HG02870 (cell line): ENCODE measurements at regions not wholly inside any gene's neighbourhood (a gene's known extent, or its start where the extent isn't known, plus 50 kb on each side); places are given as distances from the start of the nearest gene placed in this dataset.

Source experiments
- ATAC-seq: cut with Tn5 transposase; IDR thresholded peaks from one replicate; pipeline ENCODE4 v1.9.1; 2021; ENCODE audit warnings: mild to moderate bottlenecking, moderate library complexity; ENCODE audit not compliant: unreplicated experiment

DNA sequence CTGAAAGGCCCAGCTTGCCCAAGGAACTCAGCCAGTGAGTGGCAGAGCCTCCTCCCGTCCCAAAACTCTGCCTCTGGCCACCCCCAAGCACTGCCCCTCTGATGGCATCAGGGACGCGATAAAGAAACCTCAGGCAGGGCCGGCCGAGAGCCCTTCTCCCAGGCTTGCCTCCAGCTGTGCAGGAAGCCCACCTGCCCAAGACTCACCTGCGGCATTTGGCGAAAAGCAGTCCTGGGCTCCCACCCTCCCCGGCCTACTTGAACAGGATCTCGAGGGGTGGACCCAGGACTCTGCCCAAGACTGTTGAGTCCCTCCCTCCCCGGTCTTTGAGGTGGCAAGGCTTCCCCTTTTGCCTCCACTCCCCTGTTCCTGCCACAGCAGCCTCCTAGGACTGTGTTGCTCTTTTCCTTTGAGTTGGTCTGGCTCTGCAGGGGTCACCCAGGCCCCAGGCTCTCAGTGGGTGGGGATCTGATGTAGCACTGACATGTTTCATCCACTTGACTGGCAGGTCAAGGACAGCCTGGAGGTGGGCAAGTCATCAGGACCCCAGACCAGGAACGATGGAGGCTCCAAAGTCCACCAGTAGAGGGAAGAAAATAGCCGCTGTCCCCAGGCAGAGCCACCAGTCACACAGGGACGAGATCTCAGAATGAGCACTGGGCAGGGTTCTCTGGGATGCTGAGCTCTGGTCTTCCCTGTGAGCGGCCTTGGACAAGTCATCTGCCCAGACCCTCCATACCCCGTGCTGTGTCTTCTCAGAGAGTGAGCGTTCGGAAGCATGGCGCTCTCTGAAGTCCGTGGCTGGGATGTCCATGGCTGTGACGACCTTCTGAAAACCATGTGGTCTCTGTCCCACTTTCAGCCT is 111.0 kb upstream of the TNRC6C start:
- ATAC-seq: no peak

DNA sequence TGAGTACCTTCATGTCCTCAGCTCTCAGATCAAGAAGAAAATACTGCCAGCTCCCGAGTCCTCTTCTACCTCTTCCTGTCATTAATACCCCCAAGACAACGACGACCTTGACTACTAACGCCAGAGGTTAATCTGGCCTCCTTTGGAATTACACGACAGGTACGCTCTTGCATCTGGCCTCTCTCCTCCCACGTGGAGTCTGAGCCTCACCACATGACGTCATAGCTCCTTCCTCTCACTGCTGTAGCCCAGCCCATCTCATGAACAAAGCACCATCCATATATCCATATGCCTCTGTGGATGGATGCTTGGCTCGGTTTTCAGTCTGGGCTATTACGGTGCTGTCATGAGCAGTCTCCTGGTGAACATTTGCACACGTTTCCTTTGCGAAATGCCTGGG is 110.2 kb upstream of the TNRC6C start:
- no peak for ATAC-seq

DNA sequence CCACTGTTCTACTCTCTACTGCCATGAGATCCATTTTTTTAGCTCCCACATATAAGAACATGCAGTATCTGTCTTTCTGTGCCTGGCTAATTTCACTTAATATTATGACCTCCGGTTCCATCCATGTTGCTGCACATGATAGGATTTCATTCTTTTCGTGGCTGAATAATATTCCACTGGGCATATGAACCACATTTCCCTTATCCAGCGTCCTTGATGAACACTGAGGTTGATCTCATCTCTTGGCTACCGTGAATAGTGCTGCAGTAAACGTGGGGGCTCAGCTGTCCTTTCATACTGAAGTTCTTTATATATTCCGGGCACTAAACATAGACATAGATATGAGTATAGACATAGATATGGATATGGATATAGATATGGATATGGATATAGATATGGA is 109.3 kb upstream of the TNRC6C start:
- ATAC-seq: no peak

DNA sequence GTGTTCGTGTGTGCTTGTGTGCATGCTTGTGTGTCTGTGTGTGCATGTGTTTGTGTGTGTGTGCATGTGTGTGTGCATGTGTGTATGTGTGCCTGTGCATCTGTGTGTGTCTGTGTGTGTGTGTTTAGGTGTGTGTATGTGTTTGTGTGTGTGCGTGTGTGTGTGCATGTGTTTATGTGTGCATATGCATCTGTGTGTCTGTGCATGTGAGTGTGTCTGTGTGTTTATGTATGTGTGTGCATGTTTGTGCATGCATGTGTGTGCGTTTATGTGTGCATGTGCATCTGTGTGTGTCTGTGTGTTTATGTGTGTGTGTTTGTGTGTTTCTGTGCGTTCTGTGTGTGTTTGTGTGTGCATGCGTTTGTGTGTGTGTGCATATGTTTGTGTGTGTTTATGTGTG is 106.6 kb upstream of the TNRC6C start:
- no peak for ATAC-seq

DNA sequence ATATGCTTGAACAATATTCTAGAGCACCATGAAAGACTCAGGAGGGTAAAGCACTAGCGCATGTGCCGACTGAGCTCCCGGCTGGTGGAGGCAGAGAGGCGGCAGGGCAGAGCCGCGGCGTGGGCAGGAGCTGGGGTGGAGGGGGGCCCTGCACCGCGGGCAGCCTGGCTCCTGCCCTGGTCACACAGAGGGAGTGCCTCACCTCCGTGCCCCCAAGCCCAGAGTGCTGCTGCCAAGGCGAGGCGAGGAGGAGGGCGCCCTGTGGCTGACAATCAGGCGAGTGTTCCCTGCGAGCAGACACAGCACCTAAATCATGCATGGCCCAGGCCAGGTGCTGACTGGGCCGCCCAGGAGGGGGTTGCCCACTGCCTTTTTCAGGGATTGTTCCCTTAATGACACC is 105.8 kb upstream of the TNRC6C start:
- ATAC-seq: no peak

DNA sequence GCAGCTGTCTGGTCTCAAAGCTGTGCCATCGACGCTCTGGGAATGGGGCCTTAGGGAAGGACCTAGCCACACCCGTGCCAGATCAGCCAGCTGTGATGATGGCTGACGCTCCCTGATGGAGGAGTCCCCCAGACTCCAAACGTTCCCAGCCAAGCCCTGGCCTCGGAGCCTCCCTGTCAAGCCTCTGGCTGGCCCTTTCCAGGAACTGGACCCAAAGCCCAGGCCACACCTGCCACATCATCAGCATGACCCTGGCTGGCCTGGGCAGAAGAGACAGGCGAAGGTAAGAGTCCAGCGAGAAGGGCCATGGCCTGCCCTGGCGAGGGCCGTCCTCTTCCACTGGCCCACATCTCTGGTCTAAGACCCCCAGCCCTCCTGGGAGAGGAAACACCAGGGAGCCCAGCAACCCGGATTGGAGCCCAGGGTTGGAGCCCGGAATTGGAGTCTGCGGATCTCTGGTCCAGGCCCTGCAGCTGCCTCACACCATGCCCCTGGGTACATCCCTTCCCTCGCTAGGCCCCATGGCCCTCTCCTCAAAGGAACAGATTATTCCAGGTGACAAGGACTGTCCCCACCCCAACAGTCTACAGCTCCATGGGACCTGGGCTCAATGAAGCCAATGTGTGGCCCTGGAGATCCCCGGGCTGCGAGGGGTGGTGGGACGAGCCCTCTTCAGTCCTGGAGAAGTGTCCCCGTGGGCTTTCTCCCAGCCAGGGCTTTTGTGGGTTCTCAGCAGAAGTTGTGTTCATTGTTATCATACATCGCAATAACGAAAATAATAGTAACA is 105.1 kb upstream of the TNRC6C start:
- ATAC-seq: no peak

DNA sequence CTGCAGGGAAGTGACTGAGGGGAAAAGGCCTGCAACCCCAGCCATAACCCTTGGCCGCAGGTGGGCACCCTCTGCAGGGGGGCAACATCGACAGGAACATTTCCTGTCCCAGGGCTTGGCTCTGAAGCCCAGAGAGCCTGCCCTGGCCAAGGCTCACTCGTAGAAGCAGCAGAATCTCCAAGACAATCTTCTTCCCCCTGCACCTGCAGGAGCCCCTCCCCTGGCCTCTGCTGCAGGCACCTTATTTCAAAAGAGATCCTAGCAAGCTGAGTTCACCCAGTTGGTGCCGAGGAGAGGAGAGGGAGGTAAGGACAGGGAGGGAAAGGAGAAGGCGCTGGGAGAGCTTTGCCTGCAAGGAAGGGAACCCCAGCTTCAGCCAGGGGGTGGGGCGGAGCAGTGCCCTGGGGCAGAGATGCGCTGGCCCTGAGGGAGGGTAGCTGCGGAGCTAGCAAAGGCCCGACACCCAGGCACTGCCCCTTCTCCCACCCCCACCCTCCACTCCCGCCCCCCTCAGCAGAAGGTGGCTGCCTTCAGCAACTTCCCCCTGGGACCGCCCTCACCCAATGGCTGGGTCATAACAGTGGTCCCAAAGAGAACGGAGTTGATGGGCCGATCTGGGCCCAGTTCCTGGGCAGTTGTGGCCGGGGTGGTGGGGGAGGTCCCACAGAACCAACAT is 104.3 kb upstream of the TNRC6C start:
- no peak for ATAC-seq

DNA sequence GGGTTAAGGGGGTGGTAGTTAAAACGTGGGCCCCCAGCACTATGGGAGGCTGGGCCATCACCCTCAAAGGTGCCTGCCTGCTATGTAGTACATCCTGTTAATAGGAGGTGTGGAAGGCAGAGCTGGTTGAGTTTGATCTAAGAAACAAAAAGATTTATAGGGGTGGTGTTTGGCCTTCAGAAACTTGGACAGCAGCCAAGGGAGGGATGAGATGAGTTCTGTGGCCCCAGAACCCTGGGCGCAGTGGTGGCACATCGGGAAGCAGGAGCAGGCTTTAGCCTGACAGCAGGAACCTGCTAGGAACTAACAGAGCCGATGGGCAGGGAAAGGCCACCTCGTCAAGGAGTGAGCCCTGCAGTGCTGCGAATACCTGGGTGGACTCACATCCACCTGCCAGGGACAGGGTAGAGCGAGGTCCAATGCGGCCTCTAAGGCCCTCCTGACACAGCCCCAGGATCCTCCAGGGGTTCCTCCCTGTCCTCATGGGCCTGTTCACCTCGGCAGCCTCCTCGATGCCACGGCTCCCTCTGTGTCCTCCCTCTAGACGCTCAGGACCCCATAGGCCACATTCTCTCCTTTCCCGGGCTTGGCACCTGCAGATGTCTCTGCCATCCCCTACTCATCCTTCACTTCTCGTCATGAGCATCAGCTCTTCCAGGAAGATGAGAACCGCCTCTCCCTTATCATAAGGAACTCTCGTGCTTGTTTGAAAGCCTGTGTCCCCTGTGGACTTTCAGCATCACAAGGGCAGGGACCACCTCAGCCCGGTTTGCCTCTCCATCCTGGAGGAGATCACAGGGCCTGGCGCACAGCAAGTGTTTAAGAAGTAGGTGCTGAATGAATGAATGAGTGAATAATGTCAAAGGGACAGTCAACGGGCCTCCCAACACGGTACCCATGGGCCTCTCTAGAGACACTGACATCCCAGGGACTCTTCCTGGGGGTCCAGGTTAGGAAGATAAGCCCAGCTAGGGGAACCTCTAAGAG is 103.5 kb upstream of the TNRC6C start:
- ATAC-seq: no peak

DNA sequence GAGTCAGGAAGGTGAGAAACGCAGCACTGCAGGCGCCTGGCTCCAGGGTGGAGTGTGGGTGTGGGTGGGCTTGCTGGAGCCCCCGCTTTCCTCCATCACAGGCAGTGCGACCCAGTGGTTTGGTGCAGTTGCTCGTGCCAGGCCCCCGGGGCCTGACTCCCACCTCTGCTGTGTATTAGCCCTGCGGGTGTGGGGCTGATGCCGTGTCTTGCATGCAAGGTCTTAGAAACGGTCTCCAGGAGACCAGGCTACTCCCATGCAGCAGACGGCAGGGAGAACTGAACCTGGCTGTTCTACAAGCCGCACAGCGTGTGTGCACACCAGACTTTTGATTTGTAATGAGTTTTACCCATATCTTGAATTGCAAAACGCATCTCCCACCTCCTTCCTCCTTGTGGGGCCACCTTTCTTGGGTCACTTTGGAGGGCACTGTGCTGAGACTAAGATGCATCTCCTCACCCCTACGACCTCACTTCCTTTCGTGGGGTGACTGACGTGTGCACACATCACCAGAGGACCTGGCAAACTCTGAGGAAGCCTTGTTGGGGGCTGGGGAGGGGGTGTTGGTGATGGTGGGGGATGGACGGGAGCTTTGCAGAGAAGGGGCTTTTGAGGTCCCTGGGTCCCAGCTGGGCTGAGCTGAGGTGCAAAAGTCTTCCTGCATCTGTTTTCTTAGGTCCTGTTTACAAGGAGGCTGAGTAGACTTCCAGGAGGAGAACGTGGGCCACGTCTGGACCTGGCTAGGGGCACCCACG is 101.8 kb upstream of the TNRC6C start:
- ATAC-seq: no peak

DNA sequence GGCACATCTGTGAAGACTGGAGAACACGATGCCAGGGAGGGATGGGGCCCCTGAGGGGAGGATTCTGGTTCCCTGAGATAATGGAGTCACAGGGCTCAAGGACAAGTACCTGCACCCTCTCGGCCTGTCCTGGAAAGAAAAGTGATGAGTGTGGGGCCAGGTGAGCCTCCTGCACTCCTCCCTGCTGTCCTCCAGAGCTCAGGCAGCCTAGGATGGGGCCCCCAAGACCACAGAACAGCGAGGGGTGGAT is 101.3 kb upstream of the TNRC6C start:
- no peak for ATAC-seq

DNA sequence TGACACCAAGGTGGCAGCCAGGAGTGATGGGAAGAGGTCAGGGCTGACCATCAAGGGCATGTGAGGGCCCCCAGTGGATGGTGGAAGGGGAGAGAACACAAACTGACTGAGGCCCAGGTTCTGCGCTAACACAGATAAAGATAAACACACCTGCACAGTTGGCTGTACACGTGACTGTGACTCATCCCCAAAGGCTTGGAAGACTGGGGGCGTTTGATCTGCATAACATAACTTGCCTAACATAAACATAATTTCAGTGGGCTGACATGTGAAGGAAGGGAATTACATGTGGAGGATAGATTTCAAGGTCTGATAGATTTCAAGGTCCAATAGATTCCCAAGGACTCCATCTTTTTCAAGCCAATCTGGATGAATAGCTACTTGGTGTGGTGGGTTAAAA is 100.9 kb upstream of the TNRC6C start:
- ATAC-seq: no peak

DNA sequence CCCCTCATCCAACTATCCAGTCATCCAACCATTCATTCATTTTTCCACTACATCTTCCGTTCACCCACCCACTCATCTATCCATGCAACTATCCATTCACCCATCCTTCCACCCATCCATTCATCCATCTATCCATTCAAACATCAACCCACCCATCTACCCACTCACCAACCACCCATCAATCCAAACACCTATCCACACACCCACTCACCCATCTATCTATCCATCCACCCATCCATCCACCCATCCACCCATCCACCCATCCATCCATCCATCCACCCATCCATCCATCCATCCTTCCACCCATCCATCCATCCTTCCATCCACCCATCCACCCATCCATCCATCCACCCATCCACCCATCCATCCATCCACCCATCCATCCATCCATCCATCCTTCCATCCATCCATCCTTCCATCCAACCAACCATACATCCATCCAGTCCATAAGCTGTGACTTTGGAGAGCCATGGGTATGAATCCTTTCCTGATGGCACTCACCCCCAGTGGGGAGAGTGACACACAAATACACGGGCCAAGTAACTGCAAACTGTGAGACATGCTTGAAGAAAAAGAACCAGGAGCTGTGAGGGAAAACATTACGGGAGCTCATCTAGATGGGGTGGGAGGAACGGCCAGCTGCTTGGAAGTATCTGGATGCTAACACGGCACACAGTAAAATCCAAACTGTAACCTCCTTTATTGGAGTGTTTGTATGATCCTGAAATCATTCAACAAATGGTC is 100.0 kb upstream of the TNRC6C start:
- ATAC-seq: no peak

DNA sequence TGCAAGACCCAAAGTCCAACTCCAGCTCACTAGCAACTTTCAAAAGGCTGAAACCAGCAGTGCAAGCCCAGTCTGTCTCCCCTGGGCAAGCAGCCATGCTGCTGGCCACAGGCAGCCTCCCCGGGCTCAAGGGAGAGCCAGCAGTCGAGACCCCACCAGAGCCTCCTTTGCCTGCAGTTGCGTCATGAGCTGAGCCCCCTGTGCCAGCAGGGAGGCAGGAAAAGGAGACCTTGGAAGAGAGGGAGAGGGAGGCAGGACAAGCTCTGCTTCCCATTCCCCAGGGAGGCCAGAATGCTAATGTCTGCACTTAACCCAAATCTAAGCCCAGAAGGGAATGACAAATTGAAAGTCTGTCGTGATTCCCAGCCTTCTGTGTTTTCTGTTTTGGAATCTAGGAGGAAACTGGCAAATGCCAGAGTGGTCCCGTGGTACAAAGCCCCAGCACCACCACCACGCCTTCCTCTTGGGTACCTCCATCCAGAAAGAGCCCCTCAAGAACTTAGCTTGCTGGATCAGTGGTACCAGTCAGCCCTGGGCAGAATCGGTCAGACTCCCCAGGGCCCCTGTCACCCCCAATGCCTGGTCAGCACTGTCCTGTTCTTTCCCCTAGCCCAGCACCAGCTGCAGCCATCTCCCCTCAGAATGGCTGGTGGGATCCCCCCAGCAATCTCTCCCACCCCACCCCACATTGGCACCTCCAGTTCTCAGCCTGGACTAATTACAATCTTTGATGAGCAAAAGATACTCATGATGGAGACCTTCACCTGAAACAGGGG is 99.3 kb upstream of the TNRC6C start:
- no peak for ATAC-seq

DNA sequence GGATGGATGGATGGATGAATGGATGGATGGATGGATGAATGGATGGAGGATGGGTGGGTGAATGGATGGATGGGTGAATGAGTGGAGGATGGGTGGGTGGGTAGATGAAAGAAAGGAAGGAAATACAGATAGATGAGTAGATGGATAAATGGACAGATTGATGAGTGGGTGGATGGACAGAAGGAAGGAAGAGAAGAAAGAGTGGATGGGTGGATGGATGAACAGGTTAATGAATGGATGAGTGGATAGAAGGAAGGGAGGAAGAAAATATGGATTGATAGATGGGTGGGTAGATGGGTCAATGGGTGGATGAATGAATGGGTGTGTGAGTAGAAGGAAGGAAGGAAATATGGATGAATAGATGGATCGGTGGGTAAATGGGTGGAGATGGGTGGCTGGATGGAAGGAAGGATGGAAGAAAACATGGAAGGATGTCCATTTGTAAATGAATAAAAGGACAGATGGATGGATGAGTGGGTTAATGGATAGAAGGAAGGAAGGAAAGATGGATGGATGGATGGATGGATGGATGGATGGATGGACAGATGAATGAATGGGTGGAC is 97.3 kb upstream of the TNRC6C start:
- ATAC-seq: no peak

DNA sequence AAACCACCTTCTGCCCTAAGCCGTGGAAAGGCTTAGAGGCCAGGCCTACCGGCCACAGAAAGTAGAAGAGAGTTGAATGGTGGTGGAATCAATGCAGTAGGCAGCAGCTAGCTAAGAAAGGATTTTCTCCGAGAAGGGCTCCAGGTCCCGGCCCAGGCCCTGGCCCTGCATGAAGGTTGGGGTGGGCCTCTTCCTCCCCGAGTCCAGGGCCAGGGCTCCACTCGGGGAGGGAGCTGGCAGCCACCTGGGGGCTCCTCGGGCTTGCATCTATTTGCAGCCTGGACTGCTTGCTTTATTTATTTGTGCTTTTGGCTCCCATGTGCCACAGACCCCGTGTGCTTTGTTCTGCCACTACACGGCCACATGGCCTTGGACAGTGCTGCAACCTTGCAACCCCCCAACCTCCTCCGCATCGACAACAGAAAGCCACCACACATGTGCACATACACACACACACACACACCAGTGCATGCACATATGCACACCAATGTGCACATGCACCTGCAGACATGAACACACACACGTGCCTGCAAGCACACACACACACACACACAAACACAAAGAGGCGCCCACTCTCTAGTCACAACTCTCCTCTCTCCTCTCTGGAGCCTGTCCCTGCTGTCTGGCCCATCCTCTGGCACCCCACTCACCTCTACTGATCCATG is 96.4 kb upstream of the TNRC6C start:
- ATAC-seq: no peak

DNA sequence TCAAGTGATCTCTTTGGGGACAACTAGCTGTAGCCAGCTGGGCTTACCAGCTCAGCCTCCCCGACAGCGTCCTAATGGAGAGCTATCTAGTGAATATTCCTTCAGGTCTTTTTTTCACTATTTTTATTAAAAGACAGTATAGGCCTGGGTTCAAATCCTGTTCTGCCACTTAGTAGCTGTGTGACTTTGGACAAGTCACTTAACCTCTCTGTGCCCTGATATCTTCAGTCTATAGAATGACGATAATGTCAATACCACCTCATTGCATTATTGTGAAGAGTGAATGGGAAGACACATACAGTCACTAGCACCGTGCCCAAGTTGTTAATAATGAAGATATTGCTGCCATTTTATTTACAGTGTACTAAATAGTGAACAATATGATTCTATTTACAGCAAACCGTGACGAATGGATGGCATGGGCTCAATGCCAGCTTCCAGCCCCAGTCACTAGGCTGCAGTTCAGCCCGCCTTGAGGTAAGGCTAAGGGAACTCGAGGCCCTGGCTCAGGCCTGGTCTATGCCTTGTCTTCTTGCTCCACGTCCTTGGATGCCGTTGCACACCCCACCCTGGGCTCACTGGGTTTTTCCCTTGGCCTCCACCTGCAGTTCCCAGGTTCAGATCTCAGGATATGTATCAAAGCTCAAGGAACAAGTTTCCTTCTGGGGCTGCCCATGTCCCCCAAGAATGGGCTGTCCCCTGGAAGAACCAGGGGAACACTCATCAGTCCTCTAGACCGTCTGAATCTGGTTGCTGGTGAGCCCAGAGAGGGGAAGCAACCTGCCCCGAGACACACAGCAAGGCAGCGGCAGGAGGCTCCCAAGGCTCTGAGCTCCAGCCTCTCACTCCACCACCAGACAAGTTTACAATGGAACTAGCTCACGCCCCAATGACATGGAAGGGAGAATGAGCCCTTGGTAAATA is 95.4 kb upstream of the TNRC6C start:
- no peak for ATAC-seq

DNA sequence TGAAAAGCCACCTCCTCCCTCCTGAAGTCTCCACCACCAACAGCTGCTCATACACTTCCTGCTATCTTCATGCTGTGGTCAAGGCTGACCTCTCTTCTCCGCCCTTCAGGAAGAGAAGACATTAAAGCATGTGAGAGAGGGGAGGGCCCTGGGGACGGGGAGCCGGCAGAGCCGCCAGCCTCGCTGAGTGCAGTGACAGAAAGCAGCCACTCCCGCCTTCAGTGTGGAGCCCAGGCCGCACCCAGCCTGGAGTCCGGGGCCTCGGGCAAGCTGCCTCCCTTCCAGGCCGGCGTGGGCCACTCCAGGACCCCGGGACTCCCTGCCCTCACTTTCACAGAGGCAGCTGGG is 94.7 kb upstream of the TNRC6C start:
- ATAC-seq: no peak
